GM20000 (cell line): ENCODE measurements at regions not wholly inside any gene's neighbourhood (a gene's known extent, or its start where the extent isn't known, plus 50 kb on each side); places are given as distances from the start of the nearest gene placed in this dataset.

ENCODE experiments used
- DNase-seq: peaks from one replicate; pipeline ENCODE4 v3.0.0; 2012; ENCODE audit warnings: low spot score
- CTCF ChIP-seq: IDR thresholded peaks from 2 replicates; pipeline ENCODE4 v1.5.1; 2012; ENCODE audit warnings: mild to moderate bottlenecking, control low read depth; ENCODE audit errors: extremely low read depth, missing control alignments

GRCh38 chr10:33092596-33092995, 134.6 kb upstream of the ITGB1 start:
- TF ChIP-seq CTCF, result no peak
- no peak for DNase-seq

DNA sequence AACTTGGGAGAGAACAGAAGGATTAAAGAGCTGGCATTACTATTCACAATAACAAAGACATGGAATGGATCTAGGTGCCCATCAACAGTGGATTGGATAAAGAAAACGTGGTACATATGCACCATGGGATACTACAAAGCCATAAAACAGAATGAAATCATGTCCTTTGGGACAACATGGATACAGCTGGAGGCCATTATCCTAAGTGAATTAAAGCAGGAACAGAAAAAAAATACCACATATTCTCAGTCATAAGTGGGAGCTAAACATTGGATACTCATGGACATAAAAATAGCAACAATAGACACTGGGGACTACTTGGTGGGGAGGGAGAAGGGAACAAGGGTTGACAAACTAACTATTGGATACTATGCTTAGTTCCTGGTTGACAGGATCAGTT, 133.2 kb upstream of the ITGB1 start:
- no peak for TF ChIP-seq CTCF
- DNase-seq, result no peak

DNA sequence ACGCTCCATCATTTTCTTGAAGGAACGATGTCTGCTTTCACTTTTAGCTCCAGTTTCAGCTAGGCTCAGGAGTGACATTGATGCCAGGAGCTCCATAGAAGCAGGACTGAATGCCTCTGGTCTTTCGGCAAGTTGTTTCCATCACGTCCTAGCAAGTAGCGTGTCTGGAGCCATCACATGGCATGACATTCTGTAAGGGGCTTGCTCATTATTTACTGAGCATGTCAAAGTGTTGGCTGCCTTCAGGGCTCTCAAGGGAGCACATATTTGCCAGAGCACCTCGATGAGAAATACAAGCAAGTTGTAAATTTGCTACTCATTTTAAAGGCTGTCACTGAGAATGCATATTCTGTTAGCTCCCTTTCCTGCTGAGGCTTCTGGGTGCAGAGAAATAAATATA, 131.0 kb upstream of the ITGB1 start:
- TF ChIP-seq CTCF, result no peak
- DNase-seq, result no peak

DNA sequence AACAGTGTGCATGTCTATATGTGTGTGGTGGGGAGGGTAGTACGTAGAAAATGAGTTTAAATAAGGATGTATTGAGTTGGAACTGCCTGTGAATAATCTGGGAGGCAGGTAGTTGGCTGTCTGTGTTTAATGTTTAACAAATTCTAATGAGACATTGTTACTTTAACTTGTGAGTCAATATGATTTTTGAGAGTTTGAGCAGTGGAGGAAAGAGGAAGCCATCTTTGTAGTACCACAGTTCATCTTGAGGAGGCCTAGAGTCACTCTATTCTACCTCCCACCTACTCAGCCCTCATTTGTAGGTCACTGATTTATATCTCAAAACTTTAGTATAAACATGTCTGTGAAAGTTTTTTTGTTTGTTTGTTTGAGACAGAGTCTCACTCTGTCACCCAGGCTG, 129.9 kb upstream of the ITGB1 start:
- no peak for DNase-seq
- TF ChIP-seq CTCF, result no peak

DNA sequence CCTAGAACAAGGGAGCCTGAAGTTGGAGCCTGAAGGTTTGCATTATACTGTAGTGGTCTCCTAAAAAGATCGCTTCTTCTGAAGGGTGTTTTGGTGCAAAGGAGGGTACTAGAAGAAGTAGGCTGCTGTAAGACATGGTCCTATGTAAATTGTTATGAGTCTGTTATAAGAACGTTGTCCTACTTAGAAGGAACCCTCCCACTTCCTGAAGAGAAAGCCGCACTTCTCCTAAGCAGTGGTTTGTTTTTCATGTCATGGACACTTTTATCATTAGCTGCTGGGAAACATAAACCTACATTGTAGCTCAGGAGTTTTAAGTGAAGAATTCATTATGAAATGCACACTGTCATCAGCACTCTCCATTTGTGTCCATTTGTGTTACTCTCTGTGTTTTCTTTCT, 129.1 kb upstream of the ITGB1 start:
- no peak for TF ChIP-seq CTCF
- no peak for DNase-seq

DNA sequence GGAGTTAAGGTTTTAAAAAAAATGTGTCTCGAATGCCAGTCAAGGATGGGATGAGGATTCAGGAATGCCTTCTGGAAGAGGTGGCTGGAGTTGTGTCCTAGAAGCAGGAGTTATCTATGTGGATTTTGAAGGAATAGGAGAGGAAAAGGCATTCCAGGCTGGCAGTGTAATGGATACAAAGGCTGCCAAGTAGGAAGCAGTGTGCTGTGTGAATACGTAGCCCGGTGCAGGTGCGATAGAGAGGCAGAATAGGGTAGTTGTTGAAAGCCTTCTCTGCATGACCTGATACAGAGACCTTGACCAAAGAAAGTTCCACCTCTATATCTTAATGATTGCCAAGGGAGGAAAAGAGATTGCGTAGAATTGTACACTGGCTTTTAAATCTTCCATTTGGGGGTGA, 128.1 kb upstream of the ITGB1 start:
- no peak for DNase-seq
- TF ChIP-seq CTCF, result no peak

GRCh38 chr10:33085313-33085833, 127.3 kb upstream of the ITGB1 start:
- no peak for TF ChIP-seq CTCF
- DNase-seq, result no peak
